Astrocyte (in vitro differentiated cells and primary cell): ENCODE measurements at regions not wholly inside any gene's neighbourhood (a gene's known extent, or its start where the extent isn't known, plus 50 kb on each side); places are given as distances from the start of the nearest gene placed in this dataset.

Source experiments
- CTCF ChIP-seq: IDR thresholded peaks from 2 replicates; pipeline ENCODE4 v1.5.1; 2011; ENCODE audit warnings: low read depth, mild to moderate bottlenecking, inconsistent platforms, low read length, moderate library complexity; ENCODE audit not compliant: insufficient read depth
- EZH2 ChIP-seq: IDR thresholded peaks from 2 replicates; pipeline ENCODE4 v1.6.1; 2012; ENCODE audit warnings: mild to moderate bottlenecking, low read length, inconsistent platforms; ENCODE audit not compliant: insufficient read depth

- TF ChIP-seq CTCF (no peak), EZH2 (no peak)
Measured at GRCh38 chr5:133709209-133709725, 96.9 kb upstream of the FSTL4 start.
